D721Med (cell line): ENCODE measurements at regions not wholly inside any gene's neighbourhood (a gene's known extent, or its start where the extent isn't known, plus 50 kb on each side); places are given as distances from the start of the nearest gene placed in this dataset.

ENCODE experiments used
- DNase-seq: peaks from one replicate; pipeline ENCODE4 v3.0.0; 2011; ENCODE audit warnings: low spot score; ENCODE audit not compliant: insufficient read length
- FAIRE-seq: peaks from 2 replicates; lab custom pipeline; 2011; peaks lifted over from hg19 to GRCh38; lab: Jason Lieb, UNC
- CTCF ChIP-seq: IDR thresholded peaks from 2 replicates; pipeline ENCODE4 v1.5.1; 2012; ENCODE audit warnings: mild to moderate bottlenecking, control low read depth; ENCODE audit not compliant: insufficient read depth; ENCODE audit errors: missing control alignments

GRCh38 chr10:47248386-47249090 is 51.5 kb upstream of the GDF10 start:
- DNase-seq, result no peak
- no peak for FAIRE-seq

GRCh38 chr10:47249881-47250280 is 50.1 kb upstream of the GDF10 start:
- no peak for FAIRE-seq
- no peak for DNase-seq
- no peak for TF ChIP-seq CTCF

More at GRCh38 chr10:47248386-47249090, 51.5 kb upstream of the GDF10 start:
- no peak for TF ChIP-seq CTCF
